H1 (cell line): ENCODE measurements at regions not wholly inside any gene's neighbourhood (a gene's known extent, or its start where the extent isn't known, plus 50 kb on each side); places are given as distances from the start of the nearest gene placed in this dataset.

Source experiments
- CTCF ChIA-PET: fragments of 300-600 bp; sonication (Branson Sonifier 250); formaldehyde crosslinking; loops from one replicate; lab custom pipeline; 2021; ENCODE audit not compliant: partially characterized antibody; lab: Charles Lee
- POLR2A ChIA-PET: fragments of 300-600 bp; sonication (Branson Sonifier 250); formaldehyde crosslinking; loops from one replicate; lab custom pipeline; 2021; ENCODE audit warnings: inconsistent platforms; ENCODE audit not compliant: partially characterized antibody; lab: Charles Lee
- DNase-seq, 2 experiments: peaks; one replicate each; pipeline versions ENCODE4 v3.0.0 to v3.0.0-alpha.2; 2010 to 2022; ENCODE audit warnings: low spot score in 2 of 2, low read depth in 1 of 2, mixed read lengths in 1 of 2
- FAIRE-seq: peaks from 2 replicates; lab custom pipeline; 2011; peaks lifted over from hg19 to GRCh38; lab: Jason Lieb, UNC
- H2AFZ ChIP-seq: 2 replicates; pipeline ENCODE4 v1.8.1; 2012; ENCODE audit warnings: low read length, inconsistent platforms
- H2AK5ac ChIP-seq: 2 replicates; pipeline ENCODE4 v1.6.1; 2013; ENCODE audit warnings: low read depth, low read length
- H2BK120ac ChIP-seq: replicated peaks from 2 replicates; pipeline ENCODE3; 2013; ENCODE audit warnings: low read depth, low read length, inconsistent platforms
- H2BK12ac ChIP-seq: 2 replicates; pipeline ENCODE4 v1.6.1; 2013; ENCODE audit warnings: low read depth, low read length
- H2BK15ac ChIP-seq: 2 replicates; pipeline ENCODE4 v1.6.1; 2013; ENCODE audit warnings: low read length
- H2BK20ac ChIP-seq: 2 replicates; pipeline ENCODE4 v1.6.1; 2013; ENCODE audit warnings: low read length
- H2BK5ac ChIP-seq: 2 replicates; pipeline ENCODE4 v1.6.1; 2013; ENCODE audit warnings: low read depth, low read length
- H3K14ac ChIP-seq: 2 replicates; pipeline ENCODE4 v1.6.1; 2013; ENCODE audit warnings: inconsistent platforms; ENCODE audit not compliant: insufficient read length
- H3K18ac ChIP-seq: 2 replicates; pipeline ENCODE4 v1.6.1; 2013; ENCODE audit warnings: low read length; ENCODE audit errors: extremely low read depth
- H3K23ac ChIP-seq: 2 replicates; pipeline ENCODE4 v1.6.1; 2013; ENCODE audit warnings: inconsistent platforms; ENCODE audit not compliant: insufficient read length
- H3K23me2 ChIP-seq: 2 replicates; pipeline ENCODE4 v1.6.1; 2013; ENCODE audit warnings: low read depth, low read length
- H3K27ac ChIP-seq: 2 replicates; pipeline ENCODE4 v1.6.1; 2011; ENCODE audit warnings: low read depth, low read length, inconsistent platforms
- H3K27me3 ChIP-seq, 4 experiments: replicated peaks in 1 of 4; 1 replicate in 1 of 4; 2 replicates in 3 of 4; pipeline versions ENCODE4 v1.6.1 to v1.8.1; 2011 to 2013; ENCODE audit warnings: low read length in 3 of 4, mild to moderate bottlenecking in 3 of 4, inconsistent platforms in 2 of 4, mixed read lengths in 2 of 4, moderate library complexity in 1 of 4; ENCODE audit not compliant: control insufficient read depth in 3 of 4, insufficient read depth in 3 of 4; ENCODE audit errors: extremely low read depth in 1 of 4
- H3K36me3 ChIP-seq, 4 experiments: 2 replicates each; pipeline versions ENCODE4 v1.6.1 to v1.8.1; 2011 to 2013; ENCODE audit warnings: mild to moderate bottlenecking in 4 of 4, low read length in 3 of 4, moderate library complexity in 2 of 4, control low read depth in 1 of 4, inconsistent platforms in 1 of 4; ENCODE audit not compliant: insufficient read depth in 4 of 4, control insufficient read depth in 2 of 4
- H3K4ac ChIP-seq: replicated peaks from 2 replicates; pipeline ENCODE3; 2013; ENCODE audit warnings: low read length, low read depth, mixed read lengths, inconsistent platforms; ENCODE audit not compliant: insufficient read length
- H3K4me1 ChIP-seq, 4 experiments: replicated peaks in 1 of 4; 1 replicate in 1 of 4; 2 replicates in 3 of 4; pipeline versions ENCODE4 v1.6.1 to v1.8.1; 2011 to 2013; ENCODE audit warnings: low read length in 3 of 4, inconsistent platforms in 2 of 4, mixed read lengths in 1 of 4; ENCODE audit not compliant: insufficient read depth in 4 of 4, control insufficient read depth in 3 of 4
- H3K4me2 ChIP-seq, 2 experiments: 2 replicates each; pipeline versions ENCODE4 v1.6.1 to v1.8.1; 2011 to 2013; ENCODE audit warnings: low read depth in 2 of 2, low read length in 2 of 2, control low read depth in 1 of 2, inconsistent platforms in 1 of 2, mild to moderate bottlenecking in 1 of 2; ENCODE audit not compliant: insufficient read depth in 1 of 2
- H3K4me3 ChIP-seq, 4 experiments: fragments of 200-600, 300-600 bp in 1 of 4; sonication (generic), shearing (Covaris generic), sonication (Bioruptor Twin) in 1 of 4; 2 replicates each; pipeline versions ENCODE4 v1.5.1 to v1.8.1; 2011 to 2016; ENCODE audit warnings: low read length in 4 of 4, low read depth in 3 of 4, control low read depth in 2 of 4, inconsistent platforms in 2 of 4, mild to moderate bottlenecking in 2 of 4, mixed read lengths in 1 of 4, moderate library complexity in 1 of 4; ENCODE audit not compliant: insufficient read depth in 2 of 4; ENCODE audit errors: extremely low read depth in 1 of 4
- H3K56ac ChIP-seq: replicated peaks from 2 replicates; pipeline ENCODE3; 2013; ENCODE audit warnings: low read depth, mild to moderate bottlenecking, mixed read lengths, low read length, inconsistent platforms; ENCODE audit not compliant: insufficient read length
- H3K79me1 ChIP-seq: 2 replicates; pipeline ENCODE4 v1.6.1; 2013; ENCODE audit warnings: low read depth, low read length, control low read depth
- H3K79me2 ChIP-seq, 2 experiments: 2 replicates each; pipeline versions ENCODE4 v1.6.1 to v1.8.1; 2012 to 2013; ENCODE audit warnings: low read length in 2 of 2, mild to moderate bottlenecking in 2 of 2, inconsistent platforms in 1 of 2; ENCODE audit not compliant: insufficient read depth in 2 of 2, control insufficient read depth in 1 of 2
- H3K9ac ChIP-seq, 4 experiments: replicated peaks in 1 of 4; 1 replicate in 1 of 4; 2 replicates in 3 of 4; pipeline versions ENCODE4 v1.6.1 to v1.8.1; 2011 to 2013; ENCODE audit warnings: low read depth in 3 of 4, low read length in 3 of 4, control low read depth in 2 of 4, mild to moderate bottlenecking in 2 of 4, moderate library complexity in 2 of 4, inconsistent platforms in 1 of 4; ENCODE audit errors: extremely low read depth in 1 of 4
- H3K9me3 ChIP-seq, 2 experiments: 2 replicates each; pipeline versions ENCODE4 v1.6.1 to v1.8.1; 2012 to 2013; ENCODE audit warnings: mild to moderate bottlenecking in 2 of 2, moderate library complexity in 2 of 2, control low read depth in 1 of 2, inconsistent platforms in 1 of 2, low read depth in 1 of 2, low read length in 1 of 2, mixed read lengths in 1 of 2; ENCODE audit not compliant: insufficient read depth in 2 of 2
- H4K20me1 ChIP-seq, 2 experiments: replicated peaks in 1 of 2; 2 replicates each; pipeline versions ENCODE3 to v1.8.1; 2011 to 2013; ENCODE audit warnings: inconsistent platforms in 2 of 2, low read length in 2 of 2, mild to moderate bottlenecking in 1 of 2; ENCODE audit not compliant: insufficient read depth in 2 of 2, control insufficient read depth in 1 of 2
- H4K5ac ChIP-seq: 2 replicates; pipeline ENCODE4 v1.6.1; 2013; ENCODE audit warnings: low read length, low read depth, mixed read lengths, inconsistent platforms; ENCODE audit not compliant: insufficient read length
- H4K8ac ChIP-seq: 2 replicates; pipeline ENCODE4 v1.8.0; 2013; ENCODE audit warnings: mild to moderate bottlenecking, moderate library complexity, low read length, inconsistent platforms; ENCODE audit not compliant: insufficient read depth; ENCODE audit errors: extremely low read depth
- H4K91ac ChIP-seq: replicated peaks from 2 replicates; pipeline ENCODE3; 2013; ENCODE audit warnings: low read length, mixed read lengths, inconsistent platforms; ENCODE audit not compliant: insufficient read length
- GTF2F1 ChIP-seq: IDR thresholded peaks from 2 replicates; pipeline ENCODE4 v1.6.1; 2012; ENCODE audit warnings: low read depth, low read length, improper control_type of control experiment, borderline replicate concordance
- KDM1A ChIP-seq: fragments of 200-600, 300-600 bp; sonication (generic); IDR thresholded peaks from 2 replicates; pipeline ENCODE4 v1.7.1; 2016; ENCODE audit warnings: mild to moderate bottlenecking, low read length, borderline replicate concordance
- KDM4A ChIP-seq: IDR thresholded peaks from one replicate; pipeline ENCODE4 v1.7.1; 2012; ENCODE audit warnings: low read depth, mild to moderate bottlenecking, moderate library complexity, low read length, inconsistent platforms; ENCODE audit not compliant: severe bottlenecking
- POLR2A ChIP-seq, 2 experiments: IDR thresholded peaks; 1 replicate in 1 of 2; 2 replicates in 1 of 2; pipeline ENCODE4 v1.6.1; 2011; ENCODE audit warnings: low read depth in 2 of 2, low read length in 2 of 2, mild to moderate bottlenecking in 2 of 2; ENCODE audit errors: control extremely low read depth in 1 of 2
- POLR2AphosphoS5 ChIP-seq: IDR thresholded peaks from 2 replicates; pipeline ENCODE4 v1.6.1; 2011; ENCODE audit warnings: low read depth, low read length
- RFX5 ChIP-seq: IDR thresholded peaks from 2 replicates; pipeline ENCODE4 v1.6.1; 2011; ENCODE audit warnings: low read depth, low read length, improper control_type of control experiment, borderline replicate concordance
- WGBS, 2 experiments: shearing (Covaris generic) in 1 of 2; methylation state at CpG; one replicate each; pipeline versions ENCODE4 v1.1.6 to v1.1.7; 2013 to 2015; ENCODE audit warnings: low lambda C conversion rate in 2 of 2, mixed read lengths in 2 of 2, inconsistent platforms in 1 of 2, low coverage in 1 of 2, missing lambda C conversion rate in 1 of 2; ENCODE audit not compliant: insufficient replicate concordance in 2 of 2, insufficient coverage in 1 of 2, insufficient read length in 1 of 2; ENCODE audit errors: extremely low coverage in 1 of 2, missing lambda C conversion rate in 1 of 2; 5-methylcytosine and 5-hydroxymethylcytosine counted together

GRCh38 chr13:73259061-73260017 is 200.5 kb downstream of the KLF5 start:
- no peak overlapping the region for H3K4me2 ChIP-seq
- no peak overlapping the region for H2BK5ac ChIP-seq
- H2BK120ac ChIP-seq = no peak overlapping the region
- H2AK5ac ChIP-seq = no peak overlapping the region
- H3K79me2 ChIP-seq = no peaks in the 10 kb centered on the region
- WGBS, 2 experiments = 88% methylated on average over 14 of the region's 14 CpGs; no CpG with 5 or more reads in 1 of the 2 experiments
- H3K27ac ChIP-seq = no peak overlapping the region
- no peaks in the 10 kb centered on the region for H3K27me3 ChIP-seq
- H3K9ac ChIP-seq = no peak overlapping the region
- H2BK15ac ChIP-seq = no peak overlapping the region
- no peaks in the 10 kb centered on the region for H3K79me1 ChIP-seq
- no peak overlapping the region for H2BK20ac ChIP-seq
- TF ChIP-seq GTF2F1 = no peak
- no peak for TF ChIP-seq KDM4A
- TF ChIP-seq KDM1A = no peak
- no peak for TF ChIP-seq RFX5
- no peak for TF ChIP-seq POLR2AphosphoS5
- no peak for TF ChIP-seq POLR2A (IDR thresholded peaks at IDR 0.05; ENCODE audit: control extremely low read depth in 1 of 2, low read depth in 2 of 2, low read length in 2 of 2)
- no peak overlapping the region for H4K5ac ChIP-seq
- no peak overlapping the region for H3K4me3 ChIP-seq
- no peak overlapping the region for H3K56ac ChIP-seq
- no peaks in the 10 kb centered on the region; a peak in 1 of 7 replicates for H3K4me1 ChIP-seq
- FAIRE-seq = no peak
- no peak overlapping the region for H4K91ac ChIP-seq
- H3K36me3 ChIP-seq = no peaks in the 10 kb centered on the region
- no peak overlapping the region for H2BK12ac ChIP-seq
- no peak overlapping the region for H3K18ac ChIP-seq
- CTCF ChIA-PET = interaction anchor here (0.8 to 1.6 kb wide), 3 partner anchors 10 to 222 kb away, joined by 3 to 4 read pairs (median 4); no protein-coding TSS in a partner anchor
- no peak overlapping the region for H2AFZ ChIP-seq
- 0 out of 4 replicates have a peak, but pooled peaks cover 0 to 3% of the 10 kb centered on the region in 2 experiments for H3K9me3 ChIP-seq
- H4K20me1 ChIP-seq = no peaks in the 10 kb centered on the region
- POLR2A ChIA-PET = no interaction called here
- H4K8ac ChIP-seq = no peak overlapping the region
- H3K23me2 ChIP-seq = no peaks in the 10 kb centered on the region
- DNase-seq = no peak
- no peak overlapping the region for H3K4ac ChIP-seq
- no peak overlapping the region for H3K23ac ChIP-seq
- H3K14ac ChIP-seq = no peak overlapping the region
